ENCODE measurements at regions not wholly inside any gene's neighbourhood (a gene's known extent, or its start where the extent isn't known, plus 50 kb on each side); places are given as distances from the start of the nearest gene placed in this dataset.
"Not testable (repeated sequence)": the region's sequence is repeated elsewhere in the genome, so short reads cannot be mapped to it uniquely, and the experiment has no call there.

- DNase-seq, result no peak
These were observed 776.2 kb downstream of the RNF144A start for GRCh38 chr2:7693246-7694075.

- DNase-seq, result peak; percentile 50
These were observed 777.1 kb downstream of the RNF144A start for GRCh38 chr2:7694076-7694985.

- DNase-seq, result not testable (repeated sequence)
These were observed 779.3 kb downstream of the RNF144A start for GRCh38 chr2:7696556-7696955.

GRCh38 chr2:7697052-7697451 is 779.8 kb downstream of the RNF144A start:
- DNase-seq, result no peak

- no peak for DNase-seq
These were observed 784.6 kb downstream of the RNF144A start for GRCh38 chr2:7701791-7702190.

GRCh38 chr2:7703048-7703447 is 785.8 kb downstream of the RNF144A start:
- no peak for DNase-seq

- peak; percentile 96 for DNase-seq
These were observed 786.4 kb downstream of the RNF144A start for GRCh38 chr2:7703543-7704144.

- DNase-seq, result peak; percentile 74
These were observed 787.2 kb downstream of the RNF144A start for GRCh38 chr2:7704296-7704865.

GRCh38 chr2:7706791-7707190 is 789.6 kb downstream of the RNF144A start:
- no peak for DNase-seq

- no peak for DNase-seq
These were observed 790.5 kb downstream of the RNF144A start for GRCh38 chr2:7707723-7708122.

GRCh38 chr2:7709907-7710306 is 792.7 kb downstream of the RNF144A start:
- DNase-seq, result no peak

GRCh38 chr2:7711167-7711566 is 794.0 kb downstream of the RNF144A start:
- DNase-seq, result no peak

- no peak for DNase-seq
These were observed 802.7 kb downstream of the RNF144A start for GRCh38 chr2:7719876-7720275.

- DNase-seq, result no peak
These were observed 804.3 kb downstream of the RNF144A start for GRCh38 chr2:7721413-7721995.

GRCh38 chr2:7722212-7722910 is 805.1 kb downstream of the RNF144A start:
- DNase-seq, result no peak

- no peak for DNase-seq
These were observed 807.1 kb downstream of the RNF144A start for GRCh38 chr2:7724336-7724735.

GRCh38 chr2:7725171-7725849 is 808.1 kb downstream of the RNF144A start:
- DNase-seq, result no peak

- no peak for DNase-seq
These were observed 808.6 kb downstream of the RNF144A start for GRCh38 chr2:7725850-7726242.

- DNase-seq, result no peak
These were observed 809.8 kb downstream of the RNF144A start for GRCh38 chr2:7726989-7727388.

GRCh38 chr2:7728388-7728787 is 811.2 kb downstream of the RNF144A start:
- no peak for DNase-seq

GRCh38 chr2:7730449-7730848 is 813.2 kb downstream of the RNF144A start:
- DNase-seq, result no peak
